Fibroblast of lung (primary cell): ENCODE measurements at regions not wholly inside any gene's neighbourhood (a gene's known extent, or its start where the extent isn't known, plus 50 kb on each side); places are given as distances from the start of the nearest gene placed in this dataset.

Source experiments
- EZH2 ChIP-seq: IDR thresholded peaks from 2 replicates; pipeline ENCODE4 v1.5.1; 2012; ENCODE audit warnings: low read length, control low read depth, mild to moderate bottlenecking; ENCODE audit errors: missing control alignments
- TF ChIP-seq, protein P1 (sequence below), 2 donors: IDR thresholded peaks in 1 of 2; conservative IDR thresholded peaks in 1 of 2; 1 replicate in 1 of 2; 2 replicates in 1 of 2; pipeline ENCODE4 v1.5.1; 2011 to 2012; ENCODE audit warnings: low read length in 2 of 2, control low read depth in 1 of 2, inconsistent platforms in 1 of 2, low read depth in 1 of 2, mild to moderate bottlenecking in 1 of 2

- TF ChIP-seq, protein P1, sequence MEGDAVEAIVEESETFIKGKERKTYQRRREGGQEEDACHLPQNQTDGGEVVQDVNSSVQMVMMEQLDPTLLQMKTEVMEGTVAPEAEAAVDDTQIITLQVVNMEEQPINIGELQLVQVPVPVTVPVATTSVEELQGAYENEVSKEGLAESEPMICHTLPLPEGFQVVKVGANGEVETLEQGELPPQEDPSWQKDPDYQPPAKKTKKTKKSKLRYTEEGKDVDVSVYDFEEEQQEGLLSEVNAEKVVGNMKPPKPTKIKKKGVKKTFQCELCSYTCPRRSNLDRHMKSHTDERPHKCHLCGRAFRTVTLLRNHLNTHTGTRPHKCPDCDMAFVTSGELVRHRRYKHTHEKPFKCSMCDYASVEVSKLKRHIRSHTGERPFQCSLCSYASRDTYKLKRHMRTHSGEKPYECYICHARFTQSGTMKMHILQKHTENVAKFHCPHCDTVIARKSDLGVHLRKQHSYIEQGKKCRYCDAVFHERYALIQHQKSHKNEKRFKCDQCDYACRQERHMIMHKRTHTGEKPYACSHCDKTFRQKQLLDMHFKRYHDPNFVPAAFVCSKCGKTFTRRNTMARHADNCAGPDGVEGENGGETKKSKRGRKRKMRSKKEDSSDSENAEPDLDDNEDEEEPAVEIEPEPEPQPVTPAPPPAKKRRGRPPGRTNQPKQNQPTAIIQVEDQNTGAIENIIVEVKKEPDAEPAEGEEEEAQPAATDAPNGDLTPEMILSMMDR (conservative IDR thresholded peaks at IDR 0.05 in 1 of 2, IDR thresholded peaks at IDR 0.05 in 1 of 2; ENCODE audit: low read depth in 1 of 2, low read length in 2 of 2), result no peak
- no peak for TF ChIP-seq EZH2
These were observed 160.7 kb upstream of the PCDH7 start for GRCh38 chr4:30559481-30559880.
